Liver (tissue), 8 donors: ENCODE measurements at regions not wholly inside any gene's neighbourhood (a gene's known extent, or its start where the extent isn't known, plus 50 kb on each side); places are given as distances from the start of the nearest gene placed in this dataset.
"Not testable (repeated sequence)": the region's sequence is repeated elsewhere in the genome, so short reads cannot be mapped to it uniquely, and the experiment has no call there.

ENCODE experiments used
- DNase-seq: peaks from one replicate; pipeline ENCODE4 v3.0.0-alpha.2; 2017; ENCODE audit warnings: low spot score
- H3K27ac ChIP-seq, 2 donors: one replicate each; pipeline ENCODE4 v1.7.0; 2013; ENCODE audit warnings: inconsistent platforms in 2 of 2, low read length in 2 of 2, control low read depth in 1 of 2, low read depth in 1 of 2, mild to moderate bottlenecking in 1 of 2
- H3K27me3 ChIP-seq, 4 donors: one replicate each; pipeline versions ENCODE4 v1.6.1 to v1.7.0; 2013; ENCODE audit warnings: low read length in 3 of 4, inconsistent platforms in 1 of 4, mild to moderate bottlenecking in 1 of 4, moderate library complexity in 1 of 4; ENCODE audit not compliant: control insufficient read depth in 4 of 4, insufficient read depth in 4 of 4
- H3K36me3 ChIP-seq, 4 donors: one replicate each; pipeline versions ENCODE4 v1.6.1 to v1.7.0; 2013; ENCODE audit warnings: low read length in 3 of 4, mild to moderate bottlenecking in 3 of 4, low read depth in 1 of 4, moderate library complexity in 1 of 4; ENCODE audit not compliant: control insufficient read depth in 4 of 4, insufficient read depth in 3 of 4
- H3K4me1 ChIP-seq, 4 donors: one replicate each; pipeline versions ENCODE4 v1.6.1 to v1.7.0; 2013; ENCODE audit warnings: low read length in 3 of 4, mild to moderate bottlenecking in 3 of 4, moderate library complexity in 1 of 4; ENCODE audit not compliant: control insufficient read depth in 4 of 4, insufficient read depth in 4 of 4
- H3K4me3 ChIP-seq, 3 donors: one replicate each; pipeline versions ENCODE4 v1.6.1 to v1.7.0; 2013; ENCODE audit warnings: low read length in 3 of 3, control low read depth in 1 of 3, low read depth in 1 of 3, mild to moderate bottlenecking in 1 of 3
- H3K9ac ChIP-seq, 2 donors: one replicate each; pipeline ENCODE4 v1.7.0; 2013; ENCODE audit warnings: low read length in 2 of 2, mild to moderate bottlenecking in 2 of 2, moderate library complexity in 2 of 2, control low read depth in 1 of 2, low read depth in 1 of 2
- H3K9me3 ChIP-seq, 4 donors: one replicate each; pipeline versions ENCODE4 v1.6.1 to v1.7.0; 2013; ENCODE audit warnings: low read length in 3 of 4; ENCODE audit not compliant: control insufficient read depth in 4 of 4
- EGR1 ChIP-seq, 2 donors: IDR thresholded peaks; 2 replicates each; pipeline ENCODE4 v1.6.1; 2016 to 2018; ENCODE audit warnings: antibody characterized with exemption in 2 of 2, low read depth in 2 of 2
- HNF4A ChIP-seq, 2 donors: conservative IDR thresholded peaks; 2 replicates each; pipeline ENCODE4 v1.6.1; 2016; ENCODE audit warnings: antibody characterized with exemption in 2 of 2, mild to moderate bottlenecking in 2 of 2
- JUND ChIP-seq, 2 donors: IDR thresholded peaks; 2 replicates each; pipeline ENCODE4 v1.6.1; 2016; ENCODE audit warnings: antibody characterized with exemption in 2 of 2
- RAD21 ChIP-seq, 2 donors: IDR thresholded peaks; 2 replicates each; pipeline ENCODE4 v1.6.1; 2016; ENCODE audit warnings: antibody characterized with exemption in 2 of 2, mild to moderate bottlenecking in 2 of 2
- TAF1 ChIP-seq: conservative IDR thresholded peaks from 2 replicates; pipeline ENCODE4 v1.6.1; 2016; ENCODE audit warnings: antibody characterized with exemption, mild to moderate bottlenecking
- YY1 ChIP-seq: IDR thresholded peaks from 2 replicates; pipeline ENCODE4 v1.6.1; 2016; ENCODE audit warnings: antibody characterized with exemption, mild to moderate bottlenecking
- WGBS: extraction: QIAGEN DNeasy Blood & Tissue Kit; methylation state at CpG from one replicate; pipeline ENCODE4 v1.1.7; 2013; 5-methylcytosine and 5-hydroxymethylcytosine counted together
- TF ChIP-seq, protein P1 (sequence below): IDR thresholded peaks from 2 replicates; pipeline ENCODE4 v1.6.1; 2016; ENCODE audit warnings: antibody characterized with exemption
- TF ChIP-seq, protein P2 (sequence below): IDR thresholded peaks from 2 replicates; pipeline ENCODE4 v1.6.1; 2016; ENCODE audit warnings: antibody characterized with exemption
- TF ChIP-seq, protein P3 (sequence below): fragments of 150-350 bp; IDR thresholded peaks from 2 replicates; pipeline ENCODE4 v1.5.1; 2017; ENCODE audit warnings: improper control_type of control experiment, low read depth, low read length; ENCODE audit not compliant: missing input control
- TF ChIP-seq, protein P4 (sequence below): IDR thresholded peaks from 2 replicates; pipeline ENCODE4 v1.6.1; 2016; ENCODE audit warnings: antibody characterized with exemption, mild to moderate bottlenecking
- donor health status: healthy.
- donor health status: healthy.
- donor health status: healthy.
- donor health status: healthy.
- donor health status: healthy.

DNA sequence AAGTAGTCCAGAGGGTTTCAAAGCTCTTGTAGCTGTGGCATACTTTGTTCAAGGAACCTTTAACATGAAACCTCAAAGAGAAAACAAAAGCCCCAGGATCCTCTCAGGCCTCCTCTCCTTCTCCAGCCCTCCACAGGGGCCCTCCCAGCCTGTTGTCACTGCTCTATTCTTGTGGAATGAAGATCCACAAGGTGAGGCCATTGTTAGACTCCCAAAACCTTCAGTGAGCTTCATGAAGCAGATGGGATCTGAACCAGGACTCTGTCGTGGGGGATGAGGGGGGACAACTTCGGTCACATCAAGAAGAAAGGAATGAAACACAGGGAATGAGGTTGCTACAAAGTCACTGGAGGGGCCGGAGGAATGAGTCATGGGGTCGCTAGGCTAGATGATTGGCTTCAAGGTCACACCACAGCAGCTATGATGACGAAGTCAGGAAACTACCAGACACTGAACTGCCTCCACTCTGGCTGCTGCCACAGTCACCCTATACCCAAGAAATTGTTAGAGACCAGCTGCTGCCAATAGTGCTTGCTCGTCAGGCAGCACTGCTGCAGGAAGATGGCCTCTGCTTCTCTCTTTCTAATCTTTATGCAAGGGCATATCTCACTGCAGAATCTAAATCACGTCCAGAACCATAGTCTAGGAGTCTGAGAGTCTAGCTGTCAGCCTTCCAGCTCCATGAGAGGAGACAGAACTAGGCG, 208.8 kb downstream of the HIBADH start:
- TF ChIP-seq, protein P1, sequence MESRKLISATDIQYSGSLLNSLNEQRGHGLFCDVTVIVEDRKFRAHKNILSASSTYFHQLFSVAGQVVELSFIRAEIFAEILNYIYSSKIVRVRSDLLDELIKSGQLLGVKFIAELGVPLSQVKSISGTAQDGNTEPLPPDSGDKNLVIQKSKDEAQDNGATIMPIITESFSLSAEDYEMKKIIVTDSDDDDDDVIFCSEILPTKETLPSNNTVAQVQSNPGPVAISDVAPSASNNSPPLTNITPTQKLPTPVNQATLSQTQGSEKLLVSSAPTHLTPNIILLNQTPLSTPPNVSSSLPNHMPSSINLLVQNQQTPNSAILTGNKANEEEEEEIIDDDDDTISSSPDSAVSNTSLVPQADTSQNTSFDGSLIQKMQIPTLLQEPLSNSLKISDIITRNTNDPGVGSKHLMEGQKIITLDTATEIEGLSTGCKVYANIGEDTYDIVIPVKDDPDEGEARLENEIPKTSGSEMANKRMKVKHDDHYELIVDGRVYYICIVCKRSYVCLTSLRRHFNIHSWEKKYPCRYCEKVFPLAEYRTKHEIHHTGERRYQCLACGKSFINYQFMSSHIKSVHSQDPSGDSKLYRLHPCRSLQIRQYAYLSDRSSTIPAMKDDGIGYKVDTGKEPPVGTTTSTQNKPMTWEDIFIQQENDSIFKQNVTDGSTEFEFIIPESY, result no peak
- no peak for TF ChIP-seq EGR1 (IDR thresholded peaks at IDR 0.05; ENCODE audit: low read depth in 2 of 2)
- no peak for TF ChIP-seq TAF1
- no peak for TF ChIP-seq JUND (IDR thresholded peaks at IDR 0.05)
- TF ChIP-seq, protein P2, sequence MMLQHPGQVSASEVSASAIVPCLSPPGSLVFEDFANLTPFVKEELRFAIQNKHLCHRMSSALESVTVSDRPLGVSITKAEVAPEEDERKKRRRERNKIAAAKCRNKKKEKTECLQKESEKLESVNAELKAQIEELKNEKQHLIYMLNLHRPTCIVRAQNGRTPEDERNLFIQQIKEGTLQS, result no peak
- no peak for TF ChIP-seq YY1
- no peak for TF ChIP-seq RAD21 (IDR thresholded peaks at IDR 0.05)
- TF ChIP-seq HNF4A (conservative IDR thresholded peaks at IDR 0.05), result no peak
- TF ChIP-seq, protein P3, sequence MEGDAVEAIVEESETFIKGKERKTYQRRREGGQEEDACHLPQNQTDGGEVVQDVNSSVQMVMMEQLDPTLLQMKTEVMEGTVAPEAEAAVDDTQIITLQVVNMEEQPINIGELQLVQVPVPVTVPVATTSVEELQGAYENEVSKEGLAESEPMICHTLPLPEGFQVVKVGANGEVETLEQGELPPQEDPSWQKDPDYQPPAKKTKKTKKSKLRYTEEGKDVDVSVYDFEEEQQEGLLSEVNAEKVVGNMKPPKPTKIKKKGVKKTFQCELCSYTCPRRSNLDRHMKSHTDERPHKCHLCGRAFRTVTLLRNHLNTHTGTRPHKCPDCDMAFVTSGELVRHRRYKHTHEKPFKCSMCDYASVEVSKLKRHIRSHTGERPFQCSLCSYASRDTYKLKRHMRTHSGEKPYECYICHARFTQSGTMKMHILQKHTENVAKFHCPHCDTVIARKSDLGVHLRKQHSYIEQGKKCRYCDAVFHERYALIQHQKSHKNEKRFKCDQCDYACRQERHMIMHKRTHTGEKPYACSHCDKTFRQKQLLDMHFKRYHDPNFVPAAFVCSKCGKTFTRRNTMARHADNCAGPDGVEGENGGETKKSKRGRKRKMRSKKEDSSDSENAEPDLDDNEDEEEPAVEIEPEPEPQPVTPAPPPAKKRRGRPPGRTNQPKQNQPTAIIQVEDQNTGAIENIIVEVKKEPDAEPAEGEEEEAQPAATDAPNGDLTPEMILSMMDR, result no peak
- TF ChIP-seq, protein P4, sequence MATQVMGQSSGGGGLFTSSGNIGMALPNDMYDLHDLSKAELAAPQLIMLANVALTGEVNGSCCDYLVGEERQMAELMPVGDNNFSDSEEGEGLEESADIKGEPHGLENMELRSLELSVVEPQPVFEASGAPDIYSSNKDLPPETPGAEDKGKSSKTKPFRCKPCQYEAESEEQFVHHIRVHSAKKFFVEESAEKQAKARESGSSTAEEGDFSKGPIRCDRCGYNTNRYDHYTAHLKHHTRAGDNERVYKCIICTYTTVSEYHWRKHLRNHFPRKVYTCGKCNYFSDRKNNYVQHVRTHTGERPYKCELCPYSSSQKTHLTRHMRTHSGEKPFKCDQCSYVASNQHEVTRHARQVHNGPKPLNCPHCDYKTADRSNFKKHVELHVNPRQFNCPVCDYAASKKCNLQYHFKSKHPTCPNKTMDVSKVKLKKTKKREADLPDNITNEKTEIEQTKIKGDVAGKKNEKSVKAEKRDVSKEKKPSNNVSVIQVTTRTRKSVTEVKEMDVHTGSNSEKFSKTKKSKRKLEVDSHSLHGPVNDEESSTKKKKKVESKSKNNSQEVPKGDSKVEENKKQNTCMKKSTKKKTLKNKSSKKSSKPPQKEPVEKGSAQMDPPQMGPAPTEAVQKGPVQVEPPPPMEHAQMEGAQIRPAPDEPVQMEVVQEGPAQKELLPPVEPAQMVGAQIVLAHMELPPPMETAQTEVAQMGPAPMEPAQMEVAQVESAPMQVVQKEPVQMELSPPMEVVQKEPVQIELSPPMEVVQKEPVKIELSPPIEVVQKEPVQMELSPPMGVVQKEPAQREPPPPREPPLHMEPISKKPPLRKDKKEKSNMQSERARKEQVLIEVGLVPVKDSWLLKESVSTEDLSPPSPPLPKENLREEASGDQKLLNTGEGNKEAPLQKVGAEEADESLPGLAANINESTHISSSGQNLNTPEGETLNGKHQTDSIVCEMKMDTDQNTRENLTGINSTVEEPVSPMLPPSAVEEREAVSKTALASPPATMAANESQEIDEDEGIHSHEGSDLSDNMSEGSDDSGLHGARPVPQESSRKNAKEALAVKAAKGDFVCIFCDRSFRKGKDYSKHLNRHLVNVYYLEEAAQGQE, result no peak
- H3K27ac ChIP-seq, result no peak overlapping the region
- no peak for DNase-seq
- no peak overlapping the region for H3K9ac ChIP-seq
- H3K4me1 ChIP-seq, result no peaks in the 10 kb centered on the region
- H3K9me3 ChIP-seq, result no peaks in the 10 kb centered on the region
- H3K4me3 ChIP-seq, result no peak overlapping the region
- WGBS, result 69% methylated on average over 8 of the region's 8 CpGs
- H3K27me3 ChIP-seq, result no peaks in the 10 kb centered on the region
- H3K36me3 ChIP-seq, result no peaks in the 10 kb centered on the region

DNA sequence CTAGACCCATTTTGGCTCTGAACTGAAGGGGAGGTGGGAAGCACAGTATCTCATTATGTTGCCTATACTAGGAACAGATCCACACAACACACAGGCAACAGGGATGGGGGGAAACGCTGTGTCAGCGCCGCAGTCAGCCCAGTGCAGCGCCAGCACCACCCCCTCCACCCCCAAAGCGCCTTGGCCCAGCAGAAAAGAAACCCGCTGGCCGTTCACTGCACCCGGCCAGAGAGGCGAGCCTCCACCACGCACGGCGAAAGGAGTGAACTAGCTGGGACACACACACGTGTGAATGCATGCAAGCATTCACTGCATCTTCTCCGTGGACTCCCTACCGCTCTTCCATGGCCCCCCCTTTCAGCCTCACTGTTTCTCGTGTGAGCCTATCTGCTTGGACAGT, 205.6 kb downstream of the HIBADH start:
- not testable (repeated sequence) for H3K4me3 ChIP-seq, H3K36me3 ChIP-seq, H3K27ac ChIP-seq, DNase-seq, H3K9me3 ChIP-seq, H3K4me1 ChIP-seq, H3K9ac ChIP-seq, H3K27me3 ChIP-seq
- WGBS, result 87% methylated on average over 16 of the region's 16 CpGs

DNA sequence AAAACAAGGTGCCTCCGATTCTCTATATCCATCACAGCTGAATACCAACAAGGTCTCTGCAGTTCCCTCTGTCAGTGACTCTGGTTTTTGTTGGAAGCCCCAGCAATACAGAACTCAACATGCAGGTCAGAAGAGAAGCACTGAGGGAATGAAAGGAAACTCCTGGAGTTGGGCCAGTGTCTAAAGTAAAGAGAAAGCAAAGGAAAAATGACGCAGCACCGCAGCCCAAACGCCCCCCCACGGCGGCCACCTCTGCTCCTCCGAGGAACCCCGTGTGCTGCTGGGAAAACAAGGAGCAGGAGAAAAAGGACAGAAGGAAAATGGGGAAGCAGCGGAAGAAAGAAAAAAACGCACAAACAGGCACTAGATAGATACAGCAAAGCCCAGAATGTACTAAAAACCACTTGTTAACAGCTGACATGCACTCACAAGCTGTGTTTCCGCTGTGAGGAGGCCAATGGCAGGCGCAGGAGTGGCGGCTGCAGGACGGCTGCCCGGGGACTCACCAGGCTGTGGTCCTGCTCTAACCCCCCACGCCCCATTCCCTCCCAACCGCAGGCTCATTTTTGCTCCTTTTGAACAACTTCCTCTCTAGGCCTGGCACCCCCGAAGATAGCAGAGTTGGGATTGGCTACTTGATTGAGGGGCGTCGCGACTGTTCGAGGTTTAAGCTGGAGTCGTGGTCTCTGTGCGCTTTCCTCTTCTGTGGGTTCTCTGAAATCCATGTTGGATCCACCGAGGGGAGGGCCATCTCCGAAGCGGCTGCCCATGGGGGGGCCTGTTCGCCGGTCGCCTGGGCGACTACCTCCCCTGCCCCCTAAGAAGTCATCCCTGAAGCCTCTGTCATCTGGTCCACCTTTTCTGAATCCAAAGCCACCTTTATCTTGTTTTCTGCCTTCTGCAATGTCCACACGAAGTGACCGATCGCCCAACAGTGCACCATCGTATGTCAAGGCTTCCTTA, 204.8 kb downstream of the HIBADH start:
- not testable (repeated sequence) for H3K9me3 ChIP-seq, H3K27me3 ChIP-seq, H3K9ac ChIP-seq, H3K36me3 ChIP-seq, H3K27ac ChIP-seq, DNase-seq, H3K4me3 ChIP-seq, H3K4me1 ChIP-seq
- WGBS, result 91% methylated on average over 31 of the region's 35 CpGs
